ENCODE measurements at regions not wholly inside any gene's neighbourhood (a gene's known extent, or its start where the extent isn't known, plus 50 kb on each side); places are given as distances from the start of the nearest gene placed in this dataset.

GRCh38 chr9:78575081-78575480, 278.2 kb downstream of the PSAT1 start:
- TF ChIP-seq, protein P1, sequence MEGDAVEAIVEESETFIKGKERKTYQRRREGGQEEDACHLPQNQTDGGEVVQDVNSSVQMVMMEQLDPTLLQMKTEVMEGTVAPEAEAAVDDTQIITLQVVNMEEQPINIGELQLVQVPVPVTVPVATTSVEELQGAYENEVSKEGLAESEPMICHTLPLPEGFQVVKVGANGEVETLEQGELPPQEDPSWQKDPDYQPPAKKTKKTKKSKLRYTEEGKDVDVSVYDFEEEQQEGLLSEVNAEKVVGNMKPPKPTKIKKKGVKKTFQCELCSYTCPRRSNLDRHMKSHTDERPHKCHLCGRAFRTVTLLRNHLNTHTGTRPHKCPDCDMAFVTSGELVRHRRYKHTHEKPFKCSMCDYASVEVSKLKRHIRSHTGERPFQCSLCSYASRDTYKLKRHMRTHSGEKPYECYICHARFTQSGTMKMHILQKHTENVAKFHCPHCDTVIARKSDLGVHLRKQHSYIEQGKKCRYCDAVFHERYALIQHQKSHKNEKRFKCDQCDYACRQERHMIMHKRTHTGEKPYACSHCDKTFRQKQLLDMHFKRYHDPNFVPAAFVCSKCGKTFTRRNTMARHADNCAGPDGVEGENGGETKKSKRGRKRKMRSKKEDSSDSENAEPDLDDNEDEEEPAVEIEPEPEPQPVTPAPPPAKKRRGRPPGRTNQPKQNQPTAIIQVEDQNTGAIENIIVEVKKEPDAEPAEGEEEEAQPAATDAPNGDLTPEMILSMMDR (IDR thresholded peaks at IDR 0.05; ENCODE audit: insufficient read depth, low read depth, low read length): no peak
- TF ChIP-seq EZH2 (IDR thresholded peaks at IDR 0.05; ENCODE audit: insufficient read depth, low read length): no peak

Measured in astrocyte (in vitro differentiated cells and primary cell).